GM12878 (cell line): ENCODE measurements at regions not wholly inside any gene's neighbourhood (a gene's known extent, or its start where the extent isn't known, plus 50 kb on each side); places are given as distances from the start of the nearest gene placed in this dataset.

Experiments
- ATAC-seq: fragments of 200-7000 bp; cut with Tn5 transposase; 3 replicates; pipeline ENCODE4 v1.9.1; 2020; ENCODE audit warnings: mild to moderate bottlenecking, moderate library complexity
- BruUV-seq: library from RNA; stranded (reverse); fragments of 400-500 nt; replicated peaks from 2 replicates; lab custom pipeline; 2021; lab: Mats Ljungman, UMichigan
- CTCF ChIA-PET: fragments of 300-600 bp; sonication (Branson Sonifier 250); formaldehyde crosslinking; extraction: SDS; loops from one replicate; lab custom pipeline; 2021; ENCODE audit warnings: inconsistent platforms; lab: Yijun Ruan, JAX
- POLR2A ChIA-PET: fragments of 350-600 bp; formaldehyde crosslinking; extraction: SDS; loops from one replicate; lab custom pipeline; 2021; ENCODE audit warnings: inconsistent platforms; lab: Charles Lee
- RAD21 ChIA-PET: fragments of 300-600 bp; sonication (Branson Sonifier 250); formaldehyde crosslinking; loops from one replicate; lab custom pipeline; 2023; ENCODE audit warnings: antibody characterized with exemption; ENCODE audit not compliant: unreplicated experiment; lab: Charles Lee
- SMC1A ChIA-PET: fragments of 300-600 bp; sonication (Branson Sonifier 250); formaldehyde crosslinking; loops from one replicate; lab custom pipeline; 2023; ENCODE audit not compliant: unreplicated experiment, uncharacterized antibody; lab: Charles Lee
- DNase-seq: peaks from one replicate; pipeline ENCODE4 v3.0.0-alpha.2; 2011; ENCODE audit warnings: low read depth, low spot score
- FAIRE-seq: peaks from 3 replicates; lab custom pipeline; 2011; peaks lifted over from hg19 to GRCh38; lab: Jason Lieb, UNC
- H2AFZ ChIP-seq: 2 replicates; pipeline ENCODE4 v1.6.0; 2011; ENCODE audit warnings: low read depth, low read length, control low read depth; ENCODE audit not compliant: control insufficient read depth
- H3K27ac ChIP-seq: 2 replicates; pipeline ENCODE4 v1.5.1; 2011; ENCODE audit warnings: control low read depth; ENCODE audit not compliant: control insufficient read depth, insufficient read depth
- H3K27me3 ChIP-seq, 2 experiments: replicated peaks in 1 of 2; 2 replicates each; pipeline versions ENCODE4 v1.6.0 to v1.6.1; 2011; ENCODE audit warnings: low read length in 1 of 2; ENCODE audit not compliant: control insufficient read depth in 2 of 2, insufficient read depth in 2 of 2
- H3K36me3 ChIP-seq, 2 experiments: 2 replicates each; pipeline ENCODE4 v1.5.1; 2011; ENCODE audit warnings: low read length in 1 of 2; ENCODE audit not compliant: control insufficient read depth in 2 of 2, insufficient read depth in 2 of 2
- H3K4me1 ChIP-seq: 2 replicates; pipeline ENCODE4 v1.6.1; 2011; ENCODE audit warnings: mild to moderate bottlenecking, low read length, moderate library complexity, mixed read lengths; ENCODE audit not compliant: control insufficient read depth, insufficient read depth
- H3K4me2 ChIP-seq: 2 replicates; pipeline ENCODE4 v1.6.0; 2011; ENCODE audit warnings: control low read depth; ENCODE audit not compliant: control insufficient read depth, insufficient read depth
- H3K4me3 ChIP-seq: fragments of 200-600 bp; sonication (generic); 2 replicates; pipeline ENCODE4 v1.5.1; 2016
- H3K79me2 ChIP-seq: 2 replicates; pipeline ENCODE4 v1.6.0; 2011; ENCODE audit warnings: low read length; ENCODE audit not compliant: control insufficient read depth, insufficient read depth
- H3K9ac ChIP-seq: 2 replicates; pipeline ENCODE4 v1.8.0; 2011; ENCODE audit warnings: low read length, control low read depth, mixed read lengths; ENCODE audit not compliant: control insufficient read depth, insufficient read depth
- H3K9me3 ChIP-seq: replicated peaks from 3 replicates; pipeline ENCODE4 v1.5.1; 2011; ENCODE audit warnings: mild to moderate bottlenecking, low read length; ENCODE audit not compliant: control insufficient read depth, insufficient read depth
- H4K20me1 ChIP-seq: 2 replicates; pipeline ENCODE4 v1.6.0; 2011; ENCODE audit not compliant: control insufficient read depth, insufficient read depth
- BACH1 ChIP-seq: fragments of 450-650 bp; IDR thresholded peaks from 2 replicates; pipeline ENCODE4 v1.6.1; 2017; ENCODE audit warnings: mild to moderate bottlenecking, borderline replicate concordance
- BRCA1 ChIP-seq: IDR thresholded peaks from 2 replicates; pipeline ENCODE4 v1.6.1; 2011; ENCODE audit warnings: low read depth, low read length, improper control_type of control experiment
- DPF2 ChIP-seq: fragments of 450-650 bp; IDR thresholded peaks from 2 replicates; pipeline ENCODE4 v1.6.1; 2017; ENCODE audit warnings: mild to moderate bottlenecking
- FOS ChIP-seq: IDR thresholded peaks from 3 replicates; pipeline ENCODE4 v1.6.1; 2011; ENCODE audit warnings: borderline replicate concordance; ENCODE audit not compliant: insufficient read length; ENCODE audit errors: extremely low read depth
- JUNB ChIP-seq: IDR thresholded peaks from 2 replicates; pipeline ENCODE4 v1.6.1; 2016; ENCODE audit warnings: antibody characterized with exemption, mild to moderate bottlenecking
- MEF2A ChIP-seq: IDR thresholded peaks from 2 replicates; pipeline ENCODE4 v1.6.1; 2011; ENCODE audit warnings: low read depth, mild to moderate bottlenecking, low read length, moderate library complexity; ENCODE audit not compliant: insufficient read depth
- MYB ChIP-seq: fragments of 150-350 bp; IDR thresholded peaks from 2 replicates; pipeline ENCODE4 v1.6.1; 2014; ENCODE audit warnings: mild to moderate bottlenecking, low read depth, low read length, borderline replicate concordance
- NBN ChIP-seq: fragments of 450-650 bp; IDR thresholded peaks from 2 replicates; pipeline ENCODE4 v1.6.1; 2016
- NR2C2 ChIP-seq: IDR thresholded peaks from 2 replicates; pipeline ENCODE4 v1.6.1; 2011; ENCODE audit warnings: borderline replicate concordance, low read depth; ENCODE audit not compliant: control insufficient read depth, insufficient read length
- POLR2A ChIP-seq: IDR thresholded peaks from 2 replicates; pipeline ENCODE4 v1.6.1; 2011; ENCODE audit warnings: low read depth, mild to moderate bottlenecking, low read length
- POLR2AphosphoS5 ChIP-seq: IDR thresholded peaks from 2 replicates; pipeline ENCODE4 v1.6.1; 2011; ENCODE audit warnings: mild to moderate bottlenecking, low read length, inconsistent platforms
- RAD51 ChIP-seq: fragments of 450-650 bp; IDR thresholded peaks from 2 replicates; pipeline ENCODE4 v1.6.1; 2016; ENCODE audit warnings: moderate library complexity, mild to moderate bottlenecking, inconsistent platforms
- RBBP5 ChIP-seq: fragments of 200-600 bp; sonication (generic); conservative IDR thresholded peaks from 2 replicates; pipeline ENCODE4 v1.6.1; 2016
- SKIL ChIP-seq: fragments of 450-650 bp; IDR thresholded peaks from 2 replicates; pipeline ENCODE4 v1.6.1; 2017; ENCODE audit warnings: mild to moderate bottlenecking, low read depth, inconsistent platforms; ENCODE audit not compliant: poor library complexity, severe bottlenecking
- YY1 ChIP-seq: IDR thresholded peaks from 2 replicates; pipeline ENCODE4 v1.6.1; 2011; ENCODE audit warnings: low read depth, mild to moderate bottlenecking, low read length
- ZNF622 ChIP-seq: fragments of 450-650 bp; IDR thresholded peaks from 2 replicates; pipeline ENCODE4 v1.6.1; 2017; ENCODE audit warnings: mild to moderate bottlenecking, inconsistent platforms
- WGBS: methylation state at CpG from one replicate; pipeline ENCODE4 v1.1.6; 2016; ENCODE audit warnings: low lambda C conversion rate; ENCODE audit not compliant: insufficient replicate concordance, insufficient coverage; ENCODE audit errors: missing lambda C conversion rate; 5-methylcytosine and 5-hydroxymethylcytosine counted together
- in situ Hi-C: fragments of 300-500 bp; cut with MboI; formaldehyde crosslinking; loops from 9 replicates; pipeline ENCODE4 v1.14.3; 2018; ENCODE audit warnings: mixed read lengths
- intact Hi-C: fragments of 100-400 bp; cut with micrococcal nuclease; formaldehyde crosslinking; loops from one replicate; pipeline ENCODE4 v1.14.2; 2022; ENCODE audit not compliant: unreplicated experiment

GRCh38 chr5:56558131-56558745 lies 257.1 kb upstream of the MAP3K1 start:
- Histone ChIP-seq H3K4me3 (no peak overlapping the region), H3K79me2 (no peaks in the 10 kb centered on the region), H4K20me1 (no peaks in the 10 kb centered on the region), H3K4me1 (no peaks in the 10 kb centered on the region), H3K27me3 (0 out of 4 replicates have a peak, but pooled peaks cover 0 to 2% of the 10 kb centered on the region in 2 experiments), H3K9me3 (no peaks in the 10 kb centered on the region), H3K27ac (no peak overlapping the region), H3K9ac (no peak overlapping the region), H2AFZ (no peak overlapping the region), H3K36me3 (no peaks in the 10 kb centered on the region), H3K4me2 (no peak overlapping the region)
- TF ChIP-seq ZNF622, result no peak
- ChIA-PET POLR2A (no interaction called here), RAD21 (no interaction called here), SMC1A (interaction anchor here (0.5 kb wide), 1 partner anchor 45 kb away, joined by 3 read pairs; no protein-coding TSS in a partner anchor), CTCF (no interaction called here)
- no peak for DNase-seq
- 41% methylated on average over 4 of the region's 4 CpGs for WGBS
- intact Hi-C loops, result no loop called here
- no TSS peak for BruUV-seq
- FAIRE-seq, result no peak
- no peak for ATAC-seq
- in situ Hi-C loops, result no loop called here

GRCh38 chr5:56557198-56557597 lies 258.2 kb upstream of the MAP3K1 start:
- Histone ChIP-seq H3K36me3 (no peaks in the 10 kb centered on the region), H4K20me1 (no peaks in the 10 kb centered on the region), H3K27me3 (peaks cover 0 to 2% of the 10 kb centered on the region in 2 experiments; a peak in 1 of 4 replicates), H3K27ac (no peak overlapping the region), H3K4me1 (no peaks in the 10 kb centered on the region), H2AFZ (no peak overlapping the region), H3K79me2 (no peaks in the 10 kb centered on the region), H3K9ac (no peak overlapping the region), H3K9me3 (no peaks in the 10 kb centered on the region), H3K4me2 (no peak overlapping the region), H3K4me3 (no peak overlapping the region)
- RAD21 ChIA-PET, result no interaction called here
- WGBS, result 13% methylated on average over 3 of the region's 3 CpGs
- no peak for ATAC-seq
- in situ Hi-C loops, result no loop called here
- no peak for TF ChIP-seq DPF2
- TF ChIP-seq SKIL, result no peak
- TF ChIP-seq MEF2A, result no peak
- TF ChIP-seq BRCA1, result no peak
- TF ChIP-seq NR2C2, result no peak
- no peak for TF ChIP-seq JUNB
- TF ChIP-seq FOS, result no peak
- no peak for TF ChIP-seq POLR2A
- no peak for TF ChIP-seq NBN
- TF ChIP-seq MYB, result no peak
- no peak for TF ChIP-seq BACH1
- no peak for TF ChIP-seq RBBP5
- TF ChIP-seq YY1, result no peak
- TF ChIP-seq RAD51, result no peak
- no peak for TF ChIP-seq POLR2AphosphoS5
- POLR2A ChIA-PET, result interaction anchor here (0.7 kb wide), 1 partner anchor 113 kb away, joined by 4 read pairs; no protein-coding TSS in a partner anchor
- DNase-seq, result no peak
- FAIRE-seq, result no peak
- BruUV-seq, result no TSS peak
- SMC1A ChIA-PET, result no interaction called here
- CTCF ChIA-PET, result no interaction called here
- intact Hi-C loops, result no loop called here
